Activated CD8-positive, alpha-beta memory T cell treated with anti-CD3 and anti-CD28 coated beads for 24 hours (primary cell): ENCODE measurements at regions not wholly inside any gene's neighbourhood (a gene's known extent, or its start where the extent isn't known, plus 50 kb on each side); places are given as distances from the start of the nearest gene placed in this dataset.

ENCODE experiments used
- DNase-seq: peaks from one replicate; pipeline ENCODE4 v3.0.0-alpha.2; 2020

- no peak for DNase-seq
These were observed 356.9 kb downstream of the ZNF521 start for GRCh38 chr18:24995056-24995455.

- DNase-seq: no peak
These were observed 356.2 kb downstream of the ZNF521 start for GRCh38 chr18:24995755-24996154.

- DNase-seq: no peak
These were observed 352.2 kb downstream of the ZNF521 start for GRCh38 chr18:24999650-25000267.

- DNase-seq: no peak
These were observed 350.2 kb downstream of the ZNF521 start for GRCh38 chr18:25001803-25002202.

- DNase-seq: no peak
These were observed 346.2 kb downstream of the ZNF521 start for GRCh38 chr18:25005541-25006403.

- no peak for DNase-seq
These were observed 341.2 kb downstream of the ZNF521 start for GRCh38 chr18:25010623-25011374.
